Ascending aorta (tissue), 2 donors: ENCODE measurements at regions not wholly inside any gene's neighbourhood (a gene's known extent, or its start where the extent isn't known, plus 50 kb on each side); places are given as distances from the start of the nearest gene placed in this dataset.

Source experiments
- DNase-seq, 2 donors: peaks; one replicate each; pipeline ENCODE4 v3.0.0-alpha.2; 2019; ENCODE audit warnings: low spot score in 2 of 2
- H3K27ac ChIP-seq, 2 donors: fragments of 200-600 bp; sonication (generic); one replicate each; pipeline ENCODE4 v1.5.1; 2016 to 2017; ENCODE audit warnings: mild to moderate bottlenecking in 1 of 2
- H3K27me3 ChIP-seq: fragments of 200-600 bp; sonication (generic); one replicate; pipeline ENCODE4 v1.5.1; 2017
- H3K36me3 ChIP-seq, 2 donors: fragments of 200-600 bp; sonication (generic); one replicate each; pipeline ENCODE4 v1.5.1; 2016
- H3K4me1 ChIP-seq, 2 donors: fragments of 200-600 bp; sonication (generic); one replicate each; pipeline ENCODE4 v1.5.1; 2016 to 2017; ENCODE audit warnings: mild to moderate bottlenecking in 1 of 2
- H3K4me3 ChIP-seq, 2 donors: fragments of 200-600 bp; sonication (generic); one replicate each; pipeline ENCODE4 v1.5.1; 2016 to 2017; ENCODE audit warnings: mild to moderate bottlenecking in 1 of 2
- H3K9me3 ChIP-seq, 2 donors: fragments of 200-600 bp; sonication (generic); one replicate each; pipeline ENCODE4 v1.5.1; 2016
- intact Hi-C: fragments of 100-400 bp; cut with DNase I; formaldehyde crosslinking; loops from one replicate; pipeline ENCODE4 v1.15.1; 2023
- TF ChIP-seq, protein P1 (sequence below), 3 experiments: fragments of 200-600 bp in 2 of 3; fragments of 450-650 bp in 1 of 3; sonication (generic) in 2 of 3; IDR thresholded peaks; one replicate each; pipeline ENCODE4 v1.5.1; 2016 to 2019; ENCODE audit warnings: antibody characterized with exemption in 3 of 3, mild to moderate bottlenecking in 1 of 3, moderate library complexity in 1 of 3

DNA sequence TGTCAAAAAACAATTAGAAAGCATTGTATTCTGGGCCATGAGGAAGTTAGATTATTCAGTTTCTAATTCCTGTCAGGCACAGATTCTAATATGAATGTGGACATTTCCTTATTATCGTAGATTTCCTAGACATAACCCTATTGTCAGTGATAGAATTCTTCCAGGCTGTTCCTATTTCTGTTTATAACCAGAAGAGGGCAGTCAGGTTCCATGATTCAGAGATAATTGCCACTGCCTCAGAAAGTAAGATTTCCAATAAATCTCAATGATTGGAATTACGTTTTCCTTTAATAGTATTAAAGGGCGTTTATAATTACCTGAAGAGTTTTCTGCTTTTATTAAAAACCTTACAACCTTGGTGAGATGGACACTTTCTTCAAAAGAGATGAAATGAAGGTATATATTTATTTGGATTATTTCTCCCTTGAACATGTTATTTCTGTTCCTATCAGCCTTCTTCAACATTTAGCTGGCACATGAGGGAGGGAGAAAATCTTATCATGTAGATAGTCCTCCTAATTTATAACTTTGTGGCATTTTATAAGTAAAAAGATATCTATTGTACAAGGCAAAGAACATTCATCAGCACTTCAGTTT, 439.2 kb downstream of the MCTP2 start:
- intact Hi-C loops, result loop anchor here (5.0 to 10.0 kb wide), 6 partner anchors 254 to 1677 kb away; partner anchors contain the start of gene NR2F2
- H3K4me1 ChIP-seq, result no peaks in the 10 kb centered on the region
- H3K9me3 ChIP-seq, result no peaks in the 10 kb centered on the region
- H3K27ac ChIP-seq, result peak overlapping the region in 1 of 2 donors; percentile 23
- DNase-seq, result no peak
- H3K4me3 ChIP-seq, result no peak overlapping the region
- no peaks in the 10 kb centered on the region for H3K36me3 ChIP-seq
- TF ChIP-seq, protein P1, sequence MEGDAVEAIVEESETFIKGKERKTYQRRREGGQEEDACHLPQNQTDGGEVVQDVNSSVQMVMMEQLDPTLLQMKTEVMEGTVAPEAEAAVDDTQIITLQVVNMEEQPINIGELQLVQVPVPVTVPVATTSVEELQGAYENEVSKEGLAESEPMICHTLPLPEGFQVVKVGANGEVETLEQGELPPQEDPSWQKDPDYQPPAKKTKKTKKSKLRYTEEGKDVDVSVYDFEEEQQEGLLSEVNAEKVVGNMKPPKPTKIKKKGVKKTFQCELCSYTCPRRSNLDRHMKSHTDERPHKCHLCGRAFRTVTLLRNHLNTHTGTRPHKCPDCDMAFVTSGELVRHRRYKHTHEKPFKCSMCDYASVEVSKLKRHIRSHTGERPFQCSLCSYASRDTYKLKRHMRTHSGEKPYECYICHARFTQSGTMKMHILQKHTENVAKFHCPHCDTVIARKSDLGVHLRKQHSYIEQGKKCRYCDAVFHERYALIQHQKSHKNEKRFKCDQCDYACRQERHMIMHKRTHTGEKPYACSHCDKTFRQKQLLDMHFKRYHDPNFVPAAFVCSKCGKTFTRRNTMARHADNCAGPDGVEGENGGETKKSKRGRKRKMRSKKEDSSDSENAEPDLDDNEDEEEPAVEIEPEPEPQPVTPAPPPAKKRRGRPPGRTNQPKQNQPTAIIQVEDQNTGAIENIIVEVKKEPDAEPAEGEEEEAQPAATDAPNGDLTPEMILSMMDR (IDR thresholded peaks at IDR 0.05), result peak; percentile 46 to 74 (median 73)
- no peaks in the 10 kb centered on the region for H3K27me3 ChIP-seq

- intact Hi-C loops, result loop anchor here (5.0 to 10.0 kb wide), 6 partner anchors 253 to 1675 kb away; partner anchors contain the start of gene NR2F2
- no peak for DNase-seq
- H3K27ac ChIP-seq, result peak overlapping the region in 1 of 2 donors; percentile 11
Measured at GRCh38 chr15:94671858-94672532, 440.6 kb downstream of the MCTP2 start.

DNA sequence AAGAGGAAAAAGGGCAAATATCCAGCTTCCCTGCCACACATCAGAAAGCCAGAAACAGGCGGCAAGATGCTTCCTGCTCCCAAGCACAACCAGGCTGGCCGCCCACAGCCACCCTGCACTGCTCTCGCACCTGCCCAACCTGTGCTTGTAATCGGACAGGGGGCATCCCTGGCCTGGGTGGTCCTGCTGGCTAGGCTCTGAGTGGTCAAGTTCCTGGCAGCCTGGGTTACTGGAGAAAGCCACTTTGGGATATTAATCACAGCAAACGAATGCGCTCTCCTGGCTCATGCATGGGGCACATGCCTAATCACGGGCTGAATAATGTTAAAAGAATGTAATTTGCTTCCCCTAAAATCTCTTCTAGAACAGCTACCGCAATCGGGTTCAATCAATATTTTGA, 442.4 kb downstream of the MCTP2 start:
- Histone ChIP-seq H3K9me3 (no peaks in the 10 kb centered on the region), H3K27ac (peak overlapping the region; percentile 76 to 79), H3K4me1 (no peaks in the 10 kb centered on the region), H3K36me3 (no peaks in the 10 kb centered on the region), H3K4me3 (peak overlapping the region in 1 of 2 donors; percentile 52), H3K27me3 (no peaks in the 10 kb centered on the region)
- peak in 1 of 2 donors; percentile 76 for DNase-seq
- TF ChIP-seq, protein P1 (IDR thresholded peaks at IDR 0.05), result no peak
- intact Hi-C loops, result loop anchor here (2.0 to 10.0 kb wide), 7 partner anchors 171 to 1674 kb away; partner anchors contain the start of gene NR2F2

More at GRCh38 chr15:94671858-94672532, 440.6 kb downstream of the MCTP2 start:
- no peaks in the 10 kb centered on the region for H3K9me3 ChIP-seq
- H3K27me3 ChIP-seq, result no peaks in the 10 kb centered on the region
- H3K36me3 ChIP-seq, result no peaks in the 10 kb centered on the region
- H3K4me1 ChIP-seq, result no peaks in the 10 kb centered on the region
- TF ChIP-seq, protein P1 (IDR thresholded peaks at IDR 0.05), result no peak
- H3K4me3 ChIP-seq, result no peak overlapping the region

DNA sequence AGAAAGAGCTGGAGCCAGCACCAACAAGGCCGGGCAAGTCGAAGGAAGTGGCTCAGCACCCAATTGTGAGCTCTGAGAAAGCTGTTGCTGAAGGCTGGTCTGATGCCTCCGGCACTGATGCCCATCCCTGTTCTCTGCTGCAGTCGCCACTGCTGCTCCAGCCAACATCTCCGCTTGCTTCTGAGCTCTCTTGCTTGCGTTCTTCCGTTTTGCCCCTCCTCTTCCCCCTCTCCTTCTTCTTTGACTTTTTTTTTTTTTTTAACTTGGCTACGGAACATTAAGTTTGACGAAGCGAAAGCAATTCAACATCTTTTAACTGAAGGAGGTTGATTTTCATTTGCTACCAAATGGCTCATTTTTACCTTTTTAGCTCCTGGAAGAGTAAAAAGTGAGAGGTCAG, 442.9 kb downstream of the MCTP2 start:
- no peaks in the 10 kb centered on the region for H3K9me3 ChIP-seq
- H3K4me1 ChIP-seq, result no peaks in the 10 kb centered on the region
- DNase-seq, result peak in 1 of 2 donors; percentile 72
- TF ChIP-seq, protein P1 (IDR thresholded peaks at IDR 0.05), result no peak
- intact Hi-C loops, result loop anchor here (2.0 to 10.0 kb wide), 7 partner anchors 171 to 1673 kb away; partner anchors contain the start of gene NR2F2
- no peaks in the 10 kb centered on the region for H3K27me3 ChIP-seq
- H3K36me3 ChIP-seq, result no peaks in the 10 kb centered on the region
- peak overlapping the region; percentile 76 to 79 for H3K27ac ChIP-seq
- H3K4me3 ChIP-seq, result peak overlapping the region in 1 of 2 donors; percentile 52

DNA sequence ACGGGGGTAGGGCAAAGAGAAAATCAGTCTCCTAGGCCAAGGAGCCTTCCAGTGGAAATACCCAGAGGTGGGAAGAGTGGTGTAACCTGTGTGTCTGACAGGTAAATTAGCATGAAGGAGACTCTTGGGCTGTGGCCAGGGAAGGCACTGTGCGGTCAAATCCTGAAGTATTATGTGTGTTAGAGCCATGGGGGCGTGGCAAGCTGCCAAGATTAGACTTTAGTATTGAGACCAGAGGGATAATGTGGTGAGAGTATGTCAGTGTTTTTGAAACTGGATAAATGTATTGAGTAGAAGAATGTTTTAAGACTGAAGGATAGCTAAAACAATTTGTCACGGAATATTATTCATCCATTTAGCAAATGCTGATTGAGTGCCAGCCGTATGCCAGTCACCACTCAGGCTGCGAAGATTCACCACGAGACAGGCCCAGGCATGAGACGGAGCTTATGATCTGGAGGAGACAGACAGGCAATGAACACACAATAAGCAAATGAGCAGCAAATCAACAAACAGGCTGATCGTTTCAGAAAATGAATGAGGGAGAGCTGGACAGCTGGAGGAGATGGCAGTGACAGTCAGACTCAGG, 445.9 kb downstream of the MCTP2 start:
- no peaks in the 10 kb centered on the region for H3K4me1 ChIP-seq
- no peak overlapping the region for H3K27ac ChIP-seq
- H3K27me3 ChIP-seq, result no peaks in the 10 kb centered on the region
- H3K36me3 ChIP-seq, result no peaks in the 10 kb centered on the region
- TF ChIP-seq, protein P1 (IDR thresholded peaks at IDR 0.05), result no peak
- DNase-seq, result no peak
- H3K9me3 ChIP-seq, result no peaks in the 10 kb centered on the region
- intact Hi-C loops, result loop anchor here (10.0 kb wide), 3 partner anchors 248 to 948 kb away; no protein-coding TSS in a partner anchor
- H3K4me3 ChIP-seq, result no peak overlapping the region
